ENCODE measurements at regions not wholly inside any gene's neighbourhood (a gene's known extent, or its start where the extent isn't known, plus 50 kb on each side); places are given as distances from the start of the nearest gene placed in this dataset.

DNA sequence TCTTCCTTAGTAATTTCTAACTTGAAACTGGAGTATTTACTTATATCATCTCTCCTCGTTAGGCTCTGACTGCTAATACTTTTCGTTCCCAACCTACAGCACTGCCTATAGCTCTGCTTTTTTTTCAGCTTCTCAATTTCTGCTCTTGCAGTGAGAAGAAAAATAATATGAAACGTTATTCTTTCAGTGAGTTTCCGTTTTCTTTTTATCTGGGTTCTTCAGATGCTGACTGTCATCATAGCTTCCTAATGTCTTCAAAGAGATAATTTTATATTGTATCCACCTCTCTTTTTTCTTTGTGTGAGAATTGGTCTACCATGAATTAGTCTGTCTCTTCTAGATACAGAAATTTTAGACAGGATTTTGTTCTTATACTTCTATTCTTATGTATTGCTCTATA lies 454.9 kb downstream of the LMO7 start:
- no peak for FAIRE-seq
- H3K27me3 ChIP-seq (ENCODE audit: control insufficient read depth, insufficient read depth, low read length): no peaks in the 10 kb centered on the region
- H3K27ac ChIP-seq (ENCODE audit: low read depth in 2 of 2, low read length in 2 of 2): no peak overlapping the region
- no peak for DNase-seq
- H3K9me3 ChIP-seq (ENCODE audit: control insufficient read depth in 2 of 3, insufficient read depth in 1 of 3, low read length in 3 of 3): no peaks in the 10 kb centered on the region
- intact Hi-C loops (cut with DNase I): no loop called here
- no peak overlapping the region for H3K9ac ChIP-seq (ENCODE audit: low read length in 3 of 3)
- no peak overlapping the region for H3K4me3 ChIP-seq (ENCODE audit: low read length in 3 of 3)
- no peaks in the 10 kb centered on the region for H3K4me1 ChIP-seq (ENCODE audit: control insufficient read depth in 2 of 3, insufficient read depth in 2 of 3, low read depth in 1 of 3, low read length in 3 of 3)
- H3K36me3 ChIP-seq (ENCODE audit: control insufficient read depth in 2 of 3, insufficient read depth in 3 of 3, low read length in 3 of 3): no peaks in the 10 kb centered on the region
- no peak for TF ChIP-seq CTCF (IDR thresholded peaks at IDR 0.05; ENCODE audit: borderline replicate concordance, extremely low read depth, insufficient read depth)

GRCh38 chr13:76086729-76087128 lies 450.6 kb downstream of the LMO7 start:
- FAIRE-seq: no peak
- no peaks in the 10 kb centered on the region for H3K9me3 ChIP-seq (ENCODE audit: control insufficient read depth in 2 of 3, insufficient read depth in 1 of 3, low read length in 3 of 3)
- no peak overlapping the region for H3K4me3 ChIP-seq (ENCODE audit: low read length in 3 of 3)
- no peaks in the 10 kb centered on the region for H3K27me3 ChIP-seq (ENCODE audit: control insufficient read depth, insufficient read depth, low read length)
- no peak overlapping the region for H3K9ac ChIP-seq (ENCODE audit: low read length in 3 of 3)
- H3K27ac ChIP-seq (ENCODE audit: low read depth in 2 of 2, low read length in 2 of 2): no peak overlapping the region
- no peak for TF ChIP-seq CTCF (IDR thresholded peaks at IDR 0.05; ENCODE audit: borderline replicate concordance, extremely low read depth, insufficient read depth)
- no peak for DNase-seq
- no peaks in the 10 kb centered on the region for H3K4me1 ChIP-seq (ENCODE audit: control insufficient read depth in 2 of 3, insufficient read depth in 2 of 3, low read depth in 1 of 3, low read length in 3 of 3)
- intact Hi-C loops (cut with DNase I): no loop called here
- no peaks in the 10 kb centered on the region for H3K36me3 ChIP-seq (ENCODE audit: control insufficient read depth in 2 of 3, insufficient read depth in 3 of 3, low read length in 3 of 3)

DNA sequence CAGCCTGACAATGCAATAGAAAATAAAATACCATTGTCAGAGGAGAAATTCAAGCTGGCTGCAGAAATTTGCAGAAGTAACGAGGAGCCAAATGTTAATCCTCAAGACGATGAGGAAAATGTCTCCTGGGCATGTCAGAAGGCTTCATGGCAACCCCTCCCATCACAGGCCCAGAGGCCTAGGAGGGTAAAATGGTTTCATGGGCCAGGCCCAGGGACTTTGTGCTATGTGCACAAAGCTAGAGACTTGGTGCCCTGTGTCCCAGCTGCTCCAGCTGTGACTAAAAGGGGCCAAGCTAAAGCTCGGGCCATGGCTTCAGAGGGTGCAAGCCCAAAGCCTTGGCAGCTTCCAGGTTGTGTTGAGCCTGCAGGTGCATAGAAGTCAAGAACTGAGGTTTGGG lies 431.7 kb downstream of the LMO7 start:
- H3K27ac ChIP-seq (ENCODE audit: low read depth in 2 of 2, low read length in 2 of 2): no peak overlapping the region
- FAIRE-seq (no peak), DNase-seq (no peak)
- no peak overlapping the region for H3K9ac ChIP-seq (ENCODE audit: low read length in 3 of 3)
- H3K9me3 ChIP-seq (ENCODE audit: control insufficient read depth in 2 of 3, insufficient read depth in 1 of 3, low read length in 3 of 3): peaks cover 0 to 3% (median 0%) of the 10 kb centered on the region in 3 donors
- no peak overlapping the region for H3K4me3 ChIP-seq (ENCODE audit: low read length in 3 of 3)
- H3K4me1 ChIP-seq (ENCODE audit: control insufficient read depth in 2 of 3, insufficient read depth in 2 of 3, low read depth in 1 of 3, low read length in 3 of 3): no peaks in the 10 kb centered on the region
- no peaks in the 10 kb centered on the region for H3K27me3 ChIP-seq (ENCODE audit: control insufficient read depth, insufficient read depth, low read length)
- H3K36me3 ChIP-seq (ENCODE audit: control insufficient read depth in 2 of 3, insufficient read depth in 3 of 3, low read length in 3 of 3): no peaks in the 10 kb centered on the region
- intact Hi-C loops (cut with DNase I): no loop called here
- TF ChIP-seq CTCF (IDR thresholded peaks at IDR 0.05; ENCODE audit: borderline replicate concordance, extremely low read depth, insufficient read depth): no peak

DNA sequence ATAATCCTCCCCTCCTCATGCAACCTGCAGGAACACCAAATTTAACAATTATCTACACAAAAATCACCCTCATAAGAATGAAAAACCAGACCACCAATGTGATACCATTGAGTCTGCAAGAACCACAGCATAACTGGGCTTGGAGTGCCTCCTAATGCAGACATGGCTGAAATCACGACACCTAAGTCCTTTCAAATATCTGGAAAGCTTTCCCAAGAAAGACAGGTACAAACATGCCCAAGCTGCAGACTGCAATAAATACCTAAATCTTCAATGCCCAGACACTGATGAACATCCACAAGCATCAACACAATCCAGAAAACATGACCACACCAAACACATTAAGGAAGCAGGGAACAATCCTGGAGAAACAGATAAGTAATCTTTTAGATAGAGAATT lies 417.1 kb downstream of the LMO7 start:
- Histone ChIP-seq H3K36me3 (ENCODE audit: control insufficient read depth in 2 of 3, insufficient read depth in 3 of 3, low read length in 3 of 3) (no peaks in the 10 kb centered on the region), H3K4me1 (ENCODE audit: control insufficient read depth in 2 of 3, insufficient read depth in 2 of 3, low read depth in 1 of 3, low read length in 3 of 3) (no peaks in the 10 kb centered on the region), H3K9me3 (ENCODE audit: control insufficient read depth in 2 of 3, insufficient read depth in 1 of 3, low read length in 3 of 3) (no peaks in the 10 kb centered on the region), H3K4me3 (ENCODE audit: low read length in 3 of 3) (no peak overlapping the region), H3K27me3 (ENCODE audit: control insufficient read depth, insufficient read depth, low read length) (no peaks in the 10 kb centered on the region), H3K9ac (ENCODE audit: low read length in 3 of 3) (no peak overlapping the region), H3K27ac (ENCODE audit: low read depth in 2 of 2, low read length in 2 of 2) (no peak overlapping the region)
- FAIRE-seq (no peak), DNase-seq (no peak)
- intact Hi-C loops (cut with DNase I): no loop called here
- no peak for TF ChIP-seq CTCF (IDR thresholded peaks at IDR 0.05; ENCODE audit: borderline replicate concordance, extremely low read depth, insufficient read depth)

All from kidney (tissue), 13 donors.